Stomach (tissue), 8 donors: ENCODE measurements at regions not wholly inside any gene's neighbourhood (a gene's known extent, or its start where the extent isn't known, plus 50 kb on each side); places are given as distances from the start of the nearest gene placed in this dataset.

ENCODE experiments used
- DNase-seq, 2 donors: peaks; one replicate each; pipeline versions ENCODE4 v3.0.0 to v3.0.0-alpha.2; 2013 to 2019
- H3K27ac ChIP-seq, 5 donors: fragments of 200-600 bp in 4 of 5; sonication (generic) in 4 of 5; one replicate each; pipeline ENCODE4 v1.5.1; 2013 to 2019; ENCODE audit warnings: mild to moderate bottlenecking in 1 of 5, moderate library complexity in 1 of 5
- H3K27me3 ChIP-seq, 3 donors: fragments of 200-600 bp; sonication (generic); one replicate each; pipeline ENCODE4 v1.5.1; 2017 to 2019; ENCODE audit warnings: mixed run types in 1 of 3
- H3K36me3 ChIP-seq, 4 donors: fragments of 200-600 bp; sonication (generic); 1 replicate in 3 of 4; 2 replicates in 1 of 4; pipeline ENCODE4 v1.5.1; 2016 to 2019
- H3K4me1 ChIP-seq, 4 donors: fragments of 200-600 bp; sonication (generic); one replicate each; pipeline ENCODE4 v1.5.1; 2016 to 2019
- H3K4me3 ChIP-seq, 4 donors: fragments of 200-600 bp; sonication (generic) in 3 of 4; one replicate each; pipeline ENCODE4 v1.5.1; 2016 to 2019; ENCODE audit warnings: mild to moderate bottlenecking in 1 of 4
- H3K9me3 ChIP-seq, 4 donors: fragments of 200-600 bp; sonication (generic); one replicate each; pipeline ENCODE4 v1.5.1; 2016 to 2019
- EP300 ChIP-seq: sonication (generic); formaldehyde crosslinking; IDR thresholded peaks from one replicate; pipeline ENCODE4 v1.6.1; 2017; ENCODE audit warnings: antibody characterized with exemption
- POLR2A ChIP-seq, 4 donors: fragments of 450-650 bp; IDR thresholded peaks; one replicate each; pipeline ENCODE4 v1.6.1; 2016; ENCODE audit warnings: antibody characterized with exemption in 4 of 4, control low read depth in 2 of 4, mild to moderate bottlenecking in 1 of 4, moderate library complexity in 1 of 4
- POLR2AphosphoS5 ChIP-seq, 3 donors: sonication (generic); formaldehyde crosslinking; IDR thresholded peaks; one replicate each; pipeline ENCODE4 v1.6.1; 2016; ENCODE audit warnings: antibody characterized with exemption in 3 of 3
- WGBS, 5 donors: extraction: QIAGEN DNeasy Blood & Tissue Kit in 3 of 5; methylation state at CpG; one replicate each; pipeline versions ENCODE4 v1.1.5 to v1.1.7; 2013 to 2018; 5-methylcytosine and 5-hydroxymethylcytosine counted together
- intact Hi-C: fragments of 100-400 bp; cut with DNase I; formaldehyde crosslinking; loops from one replicate; pipeline ENCODE4 v1.15.1; 2023; ENCODE audit warnings: low total_unique reads
- TF ChIP-seq, protein P1 (sequence below), 7 experiments: fragments of 450-650 bp in 4 of 7; fragments of 200-600 bp in 3 of 7; sonication (generic) in 3 of 7; IDR thresholded peaks; one replicate each; pipeline ENCODE4 v1.5.1; 2016 to 2019; ENCODE audit warnings: antibody characterized with exemption in 7 of 7, control low read depth in 2 of 7, mild to moderate bottlenecking in 1 of 7
- donor health status: healthy with polysubstance abuse.
- donor health status: Bipolar disorder and iron deficiency.
- donor health status: healthy.

GRCh38 chr4:89563431-89563830 lies 255.8 kb upstream of the GPRIN3 start:
- no peaks in the 10 kb centered on the region for H3K9me3 ChIP-seq
- peaks cover 0 to 3% (median 0%) of the 10 kb centered on the region in 4 donors for H3K4me1 ChIP-seq
- WGBS, 5 donors, result 42 to 50% (median 47%) methylated on average over 2 of the region's 2 CpGs
- TF ChIP-seq POLR2A (IDR thresholded peaks at IDR 0.05) (no peak), EP300 (no peak), POLR2AphosphoS5 (IDR thresholded peaks at IDR 0.05) (no peak)
- TF ChIP-seq, protein P1, sequence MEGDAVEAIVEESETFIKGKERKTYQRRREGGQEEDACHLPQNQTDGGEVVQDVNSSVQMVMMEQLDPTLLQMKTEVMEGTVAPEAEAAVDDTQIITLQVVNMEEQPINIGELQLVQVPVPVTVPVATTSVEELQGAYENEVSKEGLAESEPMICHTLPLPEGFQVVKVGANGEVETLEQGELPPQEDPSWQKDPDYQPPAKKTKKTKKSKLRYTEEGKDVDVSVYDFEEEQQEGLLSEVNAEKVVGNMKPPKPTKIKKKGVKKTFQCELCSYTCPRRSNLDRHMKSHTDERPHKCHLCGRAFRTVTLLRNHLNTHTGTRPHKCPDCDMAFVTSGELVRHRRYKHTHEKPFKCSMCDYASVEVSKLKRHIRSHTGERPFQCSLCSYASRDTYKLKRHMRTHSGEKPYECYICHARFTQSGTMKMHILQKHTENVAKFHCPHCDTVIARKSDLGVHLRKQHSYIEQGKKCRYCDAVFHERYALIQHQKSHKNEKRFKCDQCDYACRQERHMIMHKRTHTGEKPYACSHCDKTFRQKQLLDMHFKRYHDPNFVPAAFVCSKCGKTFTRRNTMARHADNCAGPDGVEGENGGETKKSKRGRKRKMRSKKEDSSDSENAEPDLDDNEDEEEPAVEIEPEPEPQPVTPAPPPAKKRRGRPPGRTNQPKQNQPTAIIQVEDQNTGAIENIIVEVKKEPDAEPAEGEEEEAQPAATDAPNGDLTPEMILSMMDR (IDR thresholded peaks at IDR 0.05), result no peak
- intact Hi-C loops, result no loop called here
- no peaks in the 10 kb centered on the region for H3K36me3 ChIP-seq
- H3K27ac ChIP-seq, result no peak overlapping the region
- no peak overlapping the region for H3K4me3 ChIP-seq
- DNase-seq, result no peak
- H3K27me3 ChIP-seq, result no peaks in the 10 kb centered on the region

- intact Hi-C loops, result no loop called here
- Histone ChIP-seq H3K4me3 (no peak overlapping the region), H3K9me3 (no peaks in the 10 kb centered on the region), H3K27ac (no peak overlapping the region), H3K27me3 (no peaks in the 10 kb centered on the region), H3K36me3 (no peaks in the 10 kb centered on the region), H3K4me1 (peaks cover 0 to 3% (median 0%) of the 10 kb centered on the region in 4 donors)
- 89 to 93% (median 91%) methylated on average over 3 of the region's 3 CpGs for WGBS, 5 donors
- DNase-seq, result no peak
- TF ChIP-seq POLR2A (IDR thresholded peaks at IDR 0.05), result no peak
- TF ChIP-seq EP300, result no peak
- TF ChIP-seq, protein P1 (IDR thresholded peaks at IDR 0.05), result no peak
- TF ChIP-seq POLR2AphosphoS5 (IDR thresholded peaks at IDR 0.05), result no peak
Measured at GRCh38 chr4:89562746-89563145, 255.1 kb upstream of the GPRIN3 start.

- TF ChIP-seq, protein P1 (IDR thresholded peaks at IDR 0.05), result no peak
- TF ChIP-seq POLR2A (IDR thresholded peaks at IDR 0.05) (no peak), POLR2AphosphoS5 (IDR thresholded peaks at IDR 0.05) (no peak), EP300 (no peak)
- H3K4me1 ChIP-seq, result peaks cover 0 to 3% (median 0%) of the 10 kb centered on the region in 4 donors
- 92 to 98% (median 93%) methylated on average over 2 of the region's 2 CpGs for WGBS, 5 donors
- DNase-seq, result no peak
- no peak overlapping the region for H3K4me3 ChIP-seq
- H3K27ac ChIP-seq, result no peak overlapping the region
- H3K36me3 ChIP-seq, result no peaks in the 10 kb centered on the region
- no peaks in the 10 kb centered on the region for H3K9me3 ChIP-seq
- H3K27me3 ChIP-seq, result no peaks in the 10 kb centered on the region
- intact Hi-C loops, result no loop called here
Measured at GRCh38 chr4:89561048-89561447, 253.4 kb upstream of the GPRIN3 start.

DNA sequence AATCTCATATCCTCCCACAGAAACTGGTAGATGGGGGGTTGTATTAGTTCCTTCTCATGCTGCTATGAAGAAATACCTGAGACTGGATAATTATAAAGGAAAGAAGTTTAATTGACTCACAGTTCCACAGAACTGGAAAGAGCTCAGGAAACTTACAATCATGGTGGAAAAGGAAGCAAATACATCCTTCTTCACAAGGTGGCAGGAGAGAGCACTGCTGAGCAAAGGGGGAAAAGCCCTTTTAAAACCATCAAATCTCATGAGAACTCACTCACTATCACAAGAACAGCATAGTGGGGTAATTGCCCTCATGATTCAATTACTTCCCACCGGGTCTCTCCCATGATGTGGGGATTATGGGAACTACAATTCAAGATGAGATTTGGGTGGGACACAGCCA lies 250.5 kb upstream of the GPRIN3 start:
- no peaks in the 10 kb centered on the region for H3K9me3 ChIP-seq
- H3K27ac ChIP-seq, result no peak overlapping the region
- TF ChIP-seq POLR2AphosphoS5 (IDR thresholded peaks at IDR 0.05) (no peak), POLR2A (IDR thresholded peaks at IDR 0.05) (no peak)
- TF ChIP-seq, protein P1 (IDR thresholded peaks at IDR 0.05), result no peak
- intact Hi-C loops, result no loop called here
- WGBS, 5 donors, result 63 to 92% (median 81%) methylated on average over 1 of the region's 1 CpG
- H3K4me1 ChIP-seq, result peaks cover 0 to 3% (median 0%) of the 10 kb centered on the region in 4 donors
- H3K36me3 ChIP-seq, result no peaks in the 10 kb centered on the region
- H3K4me3 ChIP-seq, result no peak overlapping the region
- no peaks in the 10 kb centered on the region for H3K27me3 ChIP-seq
- DNase-seq, result no peak
